ENCODE measurements at regions not wholly inside any gene's neighbourhood (a gene's known extent, or its start where the extent isn't known, plus 50 kb on each side); places are given as distances from the start of the nearest gene placed in this dataset.

DNA sequence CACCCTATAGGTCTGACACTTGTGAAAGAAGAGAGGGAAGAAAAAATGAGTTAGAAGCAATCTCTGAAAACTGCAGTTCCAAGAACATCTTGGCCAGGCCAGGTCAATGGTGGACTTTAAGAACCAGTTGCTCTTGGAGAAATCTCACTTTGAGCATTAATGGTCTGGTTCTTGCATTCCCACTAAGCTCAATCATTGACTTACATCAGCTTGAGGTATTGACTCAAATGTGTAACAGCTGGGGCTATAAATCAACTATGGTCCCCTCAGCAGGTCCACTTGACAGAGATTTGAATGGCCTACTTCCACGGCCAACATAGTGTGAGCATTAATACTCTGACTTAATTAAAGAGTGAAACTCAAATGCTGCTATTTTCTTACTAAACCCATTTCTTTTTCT, 357.8 kb upstream of the RGMB start:
- DNase-seq, result no peak

DNA sequence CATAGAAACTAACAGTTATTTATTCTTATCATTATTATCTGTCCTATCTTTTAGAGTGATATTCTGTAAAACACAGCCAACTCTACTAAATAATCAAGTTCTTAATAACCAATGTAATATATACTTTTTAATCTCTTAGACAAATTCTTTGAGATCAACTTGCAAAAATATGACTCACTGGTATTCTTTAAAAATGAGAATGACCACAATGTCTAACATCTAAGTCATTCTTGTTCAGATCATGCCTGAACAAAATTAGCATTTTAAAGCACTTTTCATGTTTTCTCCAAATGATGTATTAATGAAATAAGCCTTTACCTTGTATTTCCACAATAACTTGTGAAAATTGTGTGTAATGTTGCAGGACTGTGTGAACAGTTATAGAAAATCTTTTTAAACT, 356.9 kb upstream of the RGMB start:
- DNase-seq, result no peak

DNA sequence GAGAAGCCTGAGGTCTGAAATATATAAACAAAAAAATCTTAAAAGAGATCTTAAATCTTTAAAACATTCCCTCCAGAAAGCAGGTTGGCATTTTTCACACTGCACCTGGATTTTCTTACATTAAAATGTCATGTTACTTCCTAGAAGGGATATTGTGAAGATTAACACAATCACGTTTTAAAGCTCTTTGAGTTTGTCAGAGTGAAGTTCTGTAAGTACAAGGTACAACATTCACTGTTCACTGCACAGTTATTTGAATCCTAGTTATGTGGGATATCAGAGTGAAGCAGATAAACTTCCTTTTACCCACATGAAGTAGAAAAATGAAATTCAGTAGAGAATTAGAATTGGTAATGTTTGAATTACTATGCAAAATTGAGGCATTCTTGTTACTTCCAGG, 353.6 kb upstream of the RGMB start:
- DNase-seq, result no peak

DNA sequence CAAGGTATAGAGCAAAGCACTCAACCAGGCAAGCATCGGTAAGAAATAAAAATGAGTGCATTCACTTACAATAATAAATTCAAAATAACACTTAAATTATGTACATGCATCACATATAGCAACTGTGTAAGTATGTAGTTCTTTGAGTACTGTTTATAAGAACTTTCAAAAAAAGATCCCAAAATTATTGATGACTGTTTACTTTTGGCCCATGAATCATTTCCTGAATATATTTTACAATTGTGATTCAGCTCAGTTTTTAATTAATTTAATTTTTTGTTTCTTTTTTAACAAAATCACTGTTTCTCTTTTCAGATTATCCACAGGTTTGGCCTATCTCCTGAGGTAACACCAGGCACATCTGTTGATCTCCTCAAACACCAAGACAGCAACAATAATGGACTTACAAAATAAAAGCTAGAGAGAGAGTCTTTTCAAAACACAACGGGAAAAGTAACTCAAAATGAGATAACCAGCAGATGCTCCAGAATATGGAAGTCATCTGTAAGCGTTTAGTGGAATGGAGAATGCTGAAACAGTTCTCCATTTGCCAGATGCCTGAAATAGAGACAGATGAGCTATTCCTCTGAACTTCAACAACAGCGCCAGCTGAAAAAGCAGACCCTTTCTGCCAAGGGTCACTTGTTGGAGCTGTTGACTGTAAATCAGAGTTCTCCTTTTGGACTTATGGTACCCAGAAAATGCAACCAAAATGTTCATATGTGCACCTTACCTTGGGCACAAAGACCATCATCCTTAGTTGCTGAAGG, 348.6 kb upstream of the RGMB start:
- DNase-seq, result no peak

DNA sequence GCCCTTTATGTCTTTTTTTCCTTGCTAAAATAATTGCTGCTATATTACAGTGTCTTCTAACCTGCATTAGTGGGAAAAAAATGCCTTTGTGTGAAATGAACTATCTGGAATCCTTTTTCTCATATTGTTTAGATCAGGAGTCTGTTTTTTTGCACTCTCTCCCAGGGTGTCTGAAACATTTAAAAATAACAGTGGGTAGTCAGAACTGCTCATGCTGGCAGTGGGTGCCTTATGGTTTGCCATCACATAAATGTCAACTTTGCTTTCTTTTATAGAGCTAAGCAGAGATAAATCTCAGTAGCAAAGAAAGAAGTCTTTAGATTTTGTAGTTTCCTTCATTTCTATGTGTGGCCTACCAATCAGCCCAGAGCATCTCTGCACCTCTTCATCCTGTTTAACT, 347.8 kb upstream of the RGMB start:
- no peak for DNase-seq

DNA sequence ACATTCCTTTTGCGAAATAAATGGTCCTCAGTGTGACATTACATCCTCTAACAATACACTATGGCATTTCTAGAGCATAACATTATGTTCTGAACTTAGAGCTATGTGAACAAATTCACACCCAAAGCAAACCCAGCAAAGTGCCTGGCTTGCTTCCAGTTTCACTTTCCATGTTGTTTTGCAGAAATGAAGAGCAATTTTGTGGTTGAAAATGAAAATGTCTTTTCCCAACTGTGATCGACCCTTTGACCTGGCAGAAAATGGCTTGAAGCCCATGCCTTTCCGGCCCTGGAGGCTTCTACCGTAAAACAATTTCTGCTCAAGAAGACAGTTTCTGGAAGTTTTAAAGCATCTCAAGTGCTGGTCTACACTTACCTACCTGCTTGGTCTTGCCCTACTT, 344.7 kb upstream of the RGMB start:
- no peak for DNase-seq

DNA sequence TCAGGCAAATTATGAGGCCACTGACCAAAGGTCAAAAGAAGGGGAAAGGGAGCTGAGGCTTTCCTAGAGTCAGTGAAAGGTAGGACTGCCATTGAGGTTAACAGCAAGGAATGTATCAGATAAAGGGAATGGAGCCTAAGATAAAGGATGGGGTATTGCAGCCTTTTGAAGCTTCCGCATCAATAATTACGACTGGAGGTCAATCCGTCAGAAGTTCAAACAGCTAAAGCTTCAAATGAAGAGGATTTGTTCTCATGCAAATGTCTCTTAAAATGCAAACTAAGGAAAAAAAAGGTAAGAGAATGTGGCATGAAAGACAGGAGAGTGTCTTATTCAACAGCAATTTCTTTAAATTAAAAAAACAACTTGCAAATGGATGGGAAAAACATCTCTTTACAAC, 341.1 kb upstream of the RGMB start:
- no peak for DNase-seq

DNA sequence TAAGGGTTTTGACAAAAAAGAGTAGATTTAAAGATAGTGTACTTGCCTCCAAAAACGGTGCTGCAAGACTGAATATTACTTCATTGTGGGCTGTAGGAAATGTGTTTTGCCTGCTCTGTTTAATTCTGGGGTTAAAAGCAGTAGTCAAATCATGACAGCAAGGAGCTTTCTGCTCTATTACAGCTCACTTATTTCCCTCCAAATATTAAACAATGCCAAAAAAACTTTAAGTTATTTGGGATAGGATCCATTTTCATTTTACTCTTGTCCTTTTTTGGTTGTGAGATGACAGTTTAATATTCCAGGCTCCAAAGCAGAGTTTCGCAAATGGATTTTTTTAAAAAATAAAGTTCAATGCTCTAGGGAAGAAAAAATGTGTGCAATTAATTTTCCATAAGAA, 340.4 kb upstream of the RGMB start:
- no peak for DNase-seq

DNA sequence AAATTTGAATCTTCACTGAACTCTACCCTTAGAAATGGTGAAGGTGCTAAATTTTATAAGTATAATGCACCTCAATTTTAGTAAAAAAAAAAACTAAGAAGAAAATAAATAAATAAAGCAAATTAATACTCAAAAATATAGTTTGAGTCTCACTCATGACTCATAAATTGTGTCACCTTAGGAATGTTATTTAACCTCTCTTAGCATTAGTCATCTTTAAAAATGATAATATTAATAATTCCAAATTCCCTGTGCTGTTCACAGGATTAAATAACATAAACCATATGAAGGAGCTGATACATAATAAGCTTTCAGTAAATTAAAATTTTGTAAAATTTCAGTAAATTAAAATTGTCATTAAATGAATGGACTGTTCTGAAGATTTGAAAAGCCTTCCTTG, 339.8 kb upstream of the RGMB start:
- no peak for DNase-seq

DNA sequence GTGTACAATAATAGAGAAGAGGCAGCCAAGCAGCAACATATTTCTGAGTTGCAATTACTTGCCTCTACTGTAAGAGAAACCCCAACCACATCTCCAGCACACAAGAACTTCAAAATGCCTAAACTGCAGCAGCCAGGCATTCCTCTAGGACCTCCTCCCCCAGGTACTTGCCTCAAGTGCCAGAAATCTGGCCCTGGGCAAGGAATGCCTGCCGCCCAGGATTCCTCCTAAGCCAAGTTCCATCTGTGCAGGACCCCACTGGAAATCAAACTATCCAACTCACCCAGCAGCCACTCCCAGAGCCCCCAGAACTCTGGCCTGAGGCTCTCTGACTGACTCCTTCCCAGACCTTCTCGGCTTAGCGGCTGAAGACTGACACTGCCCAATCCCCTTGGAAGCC, 336.8 kb upstream of the RGMB start:
- DNase-seq, result no peak

DNA sequence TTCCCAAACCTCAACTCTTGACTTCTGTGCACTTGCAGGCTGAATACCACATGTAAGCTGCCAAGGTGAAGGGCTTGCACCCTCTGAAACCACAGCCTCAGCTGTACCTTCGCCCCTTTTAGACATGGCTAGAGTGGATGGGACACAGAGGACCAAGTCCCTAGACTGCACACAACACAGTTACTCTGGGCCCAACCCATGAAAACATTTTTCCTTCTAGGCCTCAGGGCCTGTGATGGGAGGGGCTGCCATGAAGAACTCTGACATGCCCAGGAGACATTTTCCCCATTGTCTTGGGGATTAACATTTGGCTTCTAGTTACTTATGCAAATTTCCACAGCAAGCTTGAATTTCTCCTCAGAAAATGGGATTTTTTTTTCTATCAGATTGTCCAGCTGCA, 331.0 kb upstream of the RGMB start:
- no peak for DNase-seq

DNA sequence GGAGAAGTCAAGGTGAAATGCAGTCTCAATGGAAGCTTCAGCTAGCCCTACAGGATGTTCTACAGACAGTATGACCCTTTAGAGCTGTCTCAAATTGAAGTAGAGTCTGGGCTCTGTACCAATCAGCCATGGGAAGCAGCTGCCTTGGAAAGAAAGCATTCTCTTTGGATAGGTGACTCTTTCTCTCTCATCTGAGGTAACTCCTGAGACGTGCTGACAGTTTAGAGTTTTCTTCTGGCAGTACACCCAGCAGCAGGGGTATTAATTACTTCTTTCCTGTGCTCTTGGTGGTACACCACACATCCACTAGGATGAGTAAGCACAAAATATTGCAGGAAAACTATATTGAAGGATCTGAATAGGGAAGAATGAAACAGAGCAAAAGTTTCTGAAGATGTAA, 329.6 kb upstream of the RGMB start:
- no peak for DNase-seq

DNA sequence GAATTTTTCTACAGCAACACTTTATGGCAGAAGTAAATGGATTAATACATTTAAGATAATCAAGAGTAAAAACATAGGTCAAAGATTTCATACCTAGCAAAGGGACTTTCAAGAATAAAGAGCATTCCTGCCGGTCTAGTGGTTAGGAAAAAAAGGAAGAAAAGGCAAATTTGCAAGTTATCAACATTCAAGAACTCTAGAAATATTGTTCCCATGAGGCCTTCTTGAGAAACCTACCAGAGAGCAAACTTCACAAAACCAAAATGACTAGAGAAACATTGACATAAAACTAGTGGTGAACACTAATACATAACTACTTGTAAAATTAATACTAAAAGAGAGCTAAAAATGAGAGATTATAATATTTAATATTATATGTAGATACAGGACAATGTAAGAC, 320.2 kb upstream of the RGMB start:
- no peak for DNase-seq

DNA sequence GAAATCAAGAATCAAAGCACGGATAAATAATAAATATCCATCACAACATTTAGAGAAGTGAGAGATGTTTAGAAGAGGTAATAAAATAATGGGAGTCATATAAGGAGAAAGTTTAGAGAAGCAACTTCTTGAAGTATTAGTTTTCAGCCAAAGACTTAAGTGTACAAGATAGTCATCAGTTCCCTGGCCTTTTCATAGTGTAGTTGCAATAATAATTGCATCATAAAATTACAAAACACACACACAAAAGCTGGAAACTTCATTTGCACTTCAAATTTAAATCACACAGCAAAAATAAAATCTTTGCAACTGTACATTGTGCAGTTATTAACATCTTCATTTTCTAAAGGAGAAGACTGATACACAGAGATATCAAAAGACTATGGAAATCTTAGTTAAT, 319.1 kb upstream of the RGMB start:
- DNase-seq, result no peak

DNA sequence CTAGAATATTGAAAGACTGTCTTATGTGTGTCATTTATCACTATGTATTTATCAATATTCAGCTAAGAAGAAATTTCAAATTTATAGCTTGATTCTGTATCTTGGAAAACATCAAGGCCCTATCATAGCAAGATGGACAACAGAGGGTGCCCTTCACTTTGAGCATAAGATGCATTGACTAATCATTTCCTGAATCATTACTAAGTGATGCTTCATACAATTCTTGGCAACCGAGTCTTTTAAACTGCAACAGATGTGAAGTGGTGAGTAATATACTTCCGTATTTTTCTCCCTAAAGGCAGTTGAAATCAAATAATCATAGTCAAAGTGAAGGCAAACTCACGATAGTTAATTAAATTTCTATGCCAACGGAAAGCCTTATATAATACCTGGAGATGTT, 318.6 kb upstream of the RGMB start:
- no peak for DNase-seq

DNA sequence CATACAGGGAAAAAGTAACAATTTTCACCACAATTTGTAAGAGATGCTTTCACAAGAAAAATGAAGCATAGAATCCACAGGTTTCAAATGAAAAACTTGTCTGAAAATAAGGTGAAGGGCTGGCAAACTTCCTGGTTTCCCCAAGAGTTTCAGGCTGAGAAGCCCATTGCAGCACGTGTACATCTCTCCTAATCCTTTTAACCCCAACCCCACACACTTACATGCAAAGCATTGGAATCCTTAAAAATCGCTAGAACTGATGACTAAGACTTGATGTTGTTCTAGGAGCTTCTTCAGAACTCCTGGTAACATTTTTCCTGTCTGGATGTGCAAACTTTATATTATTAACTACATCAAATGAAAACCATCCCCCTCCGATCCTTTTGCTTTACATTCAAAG, 317.8 kb upstream of the RGMB start:
- DNase-seq, result no peak

DNA sequence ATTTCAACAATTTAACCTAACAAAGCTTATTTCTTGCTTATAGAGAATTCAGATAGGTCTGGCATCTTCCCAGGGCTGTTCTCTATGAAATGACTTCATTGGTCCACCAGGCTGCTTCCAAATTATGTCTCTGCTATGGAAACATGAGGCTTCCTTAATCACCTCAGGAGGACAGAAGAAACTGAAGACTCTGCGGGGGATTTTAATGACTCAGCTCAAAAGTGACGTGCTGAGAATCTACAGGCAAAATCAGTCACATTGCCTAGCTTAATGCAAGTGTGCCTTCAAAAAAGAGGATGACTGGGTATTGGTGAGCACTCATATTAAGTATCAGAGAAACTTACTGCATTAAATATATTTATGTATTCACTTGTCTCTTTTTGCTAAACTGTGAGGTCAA, 315.5 kb upstream of the RGMB start:
- no peak for DNase-seq

DNA sequence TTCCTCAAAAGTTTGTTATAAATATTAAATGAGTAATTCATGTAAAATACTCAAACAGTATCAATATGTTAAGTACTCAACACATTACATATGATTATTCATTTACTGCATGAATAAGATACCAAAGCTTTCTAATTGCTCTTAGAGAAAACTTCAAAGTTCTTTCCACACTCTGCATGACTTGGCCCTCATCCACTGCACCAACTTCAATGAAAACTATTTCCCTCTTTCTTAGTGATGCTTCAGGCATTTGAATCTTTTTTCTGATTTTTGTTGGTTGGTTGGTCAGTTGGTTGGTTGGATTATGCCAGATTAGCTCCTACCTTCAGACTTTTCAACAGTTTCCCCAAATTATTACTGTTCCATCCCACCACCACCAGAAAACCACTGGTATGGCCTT, 314.7 kb upstream of the RGMB start:
- no peak for DNase-seq

DNA sequence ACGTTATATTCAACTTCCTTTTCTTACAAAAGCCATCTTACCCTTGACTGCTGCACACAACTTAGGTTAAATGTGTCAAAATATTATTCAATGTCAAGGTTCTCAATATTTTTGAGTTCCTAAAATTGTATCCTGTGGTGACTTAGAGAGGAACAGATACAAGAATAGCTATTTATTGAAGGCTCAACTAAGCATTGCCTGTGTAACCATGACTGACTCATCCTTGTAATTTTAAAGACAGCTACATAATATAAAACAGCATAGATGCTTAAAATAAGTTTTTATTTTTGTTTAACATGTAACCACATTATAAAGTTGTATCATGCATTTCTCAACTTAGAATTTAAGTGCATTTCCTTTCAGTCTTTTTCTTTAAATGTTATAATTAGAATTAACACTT, 312.9 kb upstream of the RGMB start:
- DNase-seq, result no peak

DNA sequence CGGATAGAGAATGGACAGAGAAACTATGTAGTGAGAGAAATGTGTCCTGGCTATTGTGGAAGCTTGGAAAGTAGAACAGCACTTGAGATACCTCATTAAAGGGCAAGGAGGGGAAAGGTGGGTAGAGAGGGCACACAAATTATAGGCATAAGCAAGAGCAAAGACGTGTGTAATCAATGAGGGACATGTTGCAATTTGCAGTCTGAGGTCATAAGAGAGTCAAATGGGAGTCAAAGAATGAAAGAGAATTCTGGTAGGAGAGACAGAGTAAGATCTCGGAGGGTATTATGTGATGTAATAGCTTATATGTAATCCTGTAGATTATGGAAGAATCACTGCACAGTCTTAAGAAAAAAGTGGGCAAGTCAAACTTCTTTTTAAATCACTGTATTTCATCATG, 312.0 kb upstream of the RGMB start:
- no peak for DNase-seq

DNA sequence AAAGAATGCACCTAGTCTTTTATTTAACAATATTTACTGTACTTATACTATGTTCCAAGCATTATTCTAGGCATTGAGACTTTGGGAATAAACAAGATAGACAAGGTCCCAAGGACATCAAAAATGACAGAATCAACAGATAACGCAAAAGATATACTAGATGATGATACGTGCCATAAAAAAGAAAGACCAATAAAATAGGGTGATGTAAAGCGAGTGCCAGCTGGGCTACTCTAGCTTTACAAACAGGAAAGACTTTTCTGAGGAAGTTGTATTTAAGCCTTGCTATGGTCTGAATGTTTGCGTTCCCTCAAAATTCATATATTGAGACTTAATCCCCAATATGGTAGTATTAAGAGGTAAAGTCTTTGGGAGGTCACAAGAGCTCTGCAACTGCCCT, 310.2 kb upstream of the RGMB start:
- no peak for DNase-seq

DNA sequence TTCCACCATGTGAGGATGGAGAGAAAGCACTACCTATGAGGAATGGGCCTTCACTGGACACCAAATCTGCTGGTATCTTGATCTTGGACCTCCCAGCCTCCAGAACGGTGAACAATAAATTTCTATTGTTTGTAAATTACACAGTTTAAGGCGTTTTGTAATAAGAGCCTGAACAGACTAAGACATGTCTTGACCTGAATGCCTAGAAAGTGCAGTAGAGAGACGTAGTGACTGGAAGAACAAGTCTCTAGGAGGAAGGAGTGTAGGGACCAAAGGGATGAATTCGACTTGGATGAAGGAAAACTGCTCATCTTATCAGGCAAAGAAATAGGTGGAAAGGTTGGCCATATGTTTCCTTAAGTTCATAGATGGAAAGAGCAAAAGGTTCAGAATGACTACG, 309.8 kb upstream of the RGMB start:
- DNase-seq, result no peak

DNA sequence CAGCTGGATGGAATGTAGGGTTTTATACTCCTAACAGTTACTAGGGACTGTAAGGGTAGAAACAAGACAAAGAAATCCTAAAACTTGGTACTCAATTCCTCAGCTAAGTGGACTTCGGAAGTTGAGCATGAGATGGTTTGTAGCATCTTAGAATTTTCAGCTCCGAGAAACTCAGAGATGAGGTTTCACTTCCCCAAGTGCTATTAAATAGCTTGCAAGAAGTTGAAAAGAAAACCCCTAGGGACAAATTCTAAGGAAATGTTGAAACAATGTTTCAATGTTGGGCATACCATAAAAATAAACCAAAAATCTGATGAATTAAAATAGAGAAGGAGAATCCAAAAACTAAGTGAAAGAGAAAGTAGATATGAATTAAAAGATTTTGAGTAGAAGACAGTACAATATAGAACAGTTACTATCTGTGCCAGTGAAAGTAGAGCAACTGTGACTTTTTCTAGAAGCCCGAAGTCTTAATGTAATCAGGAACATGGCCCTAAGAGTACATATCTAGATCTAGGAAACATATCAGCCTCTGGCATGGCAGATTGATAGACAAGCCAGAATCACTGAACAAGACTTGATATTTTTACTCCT, 308.6 kb upstream of the RGMB start:
- no peak for DNase-seq

DNA sequence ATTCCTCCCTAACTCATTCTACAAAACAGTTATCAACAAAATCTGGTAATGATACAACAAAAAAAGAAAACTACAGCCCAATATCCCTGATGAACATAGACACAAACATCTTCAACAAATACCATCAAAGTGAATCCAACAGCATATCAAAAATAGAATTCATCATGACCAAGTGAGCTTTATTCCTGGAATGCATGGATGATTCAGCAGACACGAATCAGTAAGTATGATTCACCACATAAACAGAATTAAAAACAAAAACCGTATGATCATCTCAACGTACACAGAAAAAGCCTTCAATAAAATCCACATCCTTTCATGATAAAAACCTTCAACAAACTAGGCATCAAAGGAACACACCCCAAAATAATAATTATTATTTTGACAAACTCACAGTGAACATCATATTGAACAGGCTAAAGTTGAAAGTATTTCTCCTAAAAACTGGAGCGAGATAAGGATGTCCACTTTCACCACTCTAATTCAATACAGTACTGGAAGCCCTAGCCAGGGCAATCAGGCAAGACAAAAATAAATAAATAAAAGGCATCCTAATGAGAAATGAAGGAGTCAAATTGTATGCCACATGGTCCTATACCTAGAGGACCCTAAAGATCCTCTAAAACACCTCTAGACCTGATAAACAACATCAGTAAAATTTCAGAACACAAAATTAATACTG, 305.1 kb upstream of the RGMB start:
- no peak for DNase-seq

DNA sequence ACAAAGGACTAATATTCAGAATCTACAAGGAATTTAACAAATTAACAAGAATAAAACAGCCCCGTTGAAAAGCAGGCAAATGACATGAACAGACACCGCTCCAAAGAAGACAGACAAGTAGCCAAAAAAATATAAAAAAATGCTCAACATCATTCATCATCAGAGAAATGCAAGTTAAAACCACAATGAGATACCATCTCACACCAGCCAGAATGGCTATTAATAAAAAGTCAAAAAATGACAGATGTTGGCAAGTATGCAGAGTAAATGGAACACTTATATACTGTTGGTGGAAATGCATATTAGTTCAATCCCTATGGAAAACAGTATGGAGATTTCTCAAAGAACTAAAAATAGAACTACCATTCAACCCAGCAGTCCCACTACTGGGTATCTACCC, 302.7 kb upstream of the RGMB start:
- no peak for DNase-seq
